GM18505 (cell line): ENCODE measurements at regions not wholly inside any gene's neighbourhood (a gene's known extent, or its start where the extent isn't known, plus 50 kb on each side); places are given as distances from the start of the nearest gene placed in this dataset.
A peak's percentile ranks its signal among the peaks of the same experiment; 100 is the strongest.
"Not testable (repeated sequence)": the region's sequence is repeated elsewhere in the genome, so short reads cannot be mapped to it uniquely, and the experiment has no call there.

Experiments used
- ATAC-seq: cut with Tn5 transposase; IDR thresholded peaks from one replicate; pipeline ENCODE4 v1.9.1; 2021; ENCODE audit not compliant: unreplicated experiment

DNA sequence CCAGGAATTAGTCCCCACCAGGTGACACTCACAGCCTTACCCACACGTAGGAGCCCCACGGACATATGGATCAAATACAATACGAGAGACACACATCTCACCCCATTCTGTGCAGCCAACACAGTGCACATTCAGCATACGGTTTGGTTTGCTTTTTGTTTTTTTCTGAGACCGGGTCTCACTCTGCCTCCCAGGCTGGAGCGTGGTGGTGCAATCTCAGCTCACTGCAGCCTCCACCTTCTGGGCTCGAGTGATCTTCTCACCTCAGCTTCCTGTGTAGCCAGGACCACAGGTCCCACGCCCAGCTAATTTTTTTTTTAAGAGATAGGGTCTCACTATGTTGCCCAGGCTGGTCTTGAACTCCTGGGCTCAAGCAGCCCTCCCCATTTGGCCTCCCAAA is 102.8 kb downstream of the POTEB start:
- not testable (repeated sequence) for ATAC-seq

- ATAC-seq = not testable (repeated sequence)
Observed at GRCh38 chr15:21766524-21766923, 111.0 kb downstream of the POTEB start.

DNA sequence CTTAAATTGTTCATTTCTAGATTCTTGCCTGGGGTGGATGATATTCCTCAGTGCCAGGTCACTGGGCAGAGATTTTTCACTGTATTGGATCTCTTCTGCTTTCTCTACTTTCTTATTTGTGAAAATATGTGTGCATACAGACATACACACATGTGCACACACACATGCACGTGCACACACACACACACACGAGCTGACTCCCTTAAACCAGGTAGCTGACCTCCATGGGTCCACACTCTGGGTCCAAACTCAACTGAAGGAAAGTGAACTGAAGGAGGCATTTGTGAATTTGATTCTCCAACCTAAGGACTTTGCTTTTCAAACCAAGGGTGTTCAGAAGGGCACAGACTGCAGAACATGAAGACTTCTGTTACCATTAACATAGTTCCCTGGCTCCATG is 113.8 kb downstream of the POTEB start:
- ATAC-seq = not testable (repeated sequence)

GRCh38 chr15:21760250-21761023 is 117.1 kb downstream of the POTEB start:
- ATAC-seq = not testable (repeated sequence)

GRCh38 chr15:21759401-21760165 is 118.0 kb downstream of the POTEB start:
- ATAC-seq = not testable (repeated sequence)

DNA sequence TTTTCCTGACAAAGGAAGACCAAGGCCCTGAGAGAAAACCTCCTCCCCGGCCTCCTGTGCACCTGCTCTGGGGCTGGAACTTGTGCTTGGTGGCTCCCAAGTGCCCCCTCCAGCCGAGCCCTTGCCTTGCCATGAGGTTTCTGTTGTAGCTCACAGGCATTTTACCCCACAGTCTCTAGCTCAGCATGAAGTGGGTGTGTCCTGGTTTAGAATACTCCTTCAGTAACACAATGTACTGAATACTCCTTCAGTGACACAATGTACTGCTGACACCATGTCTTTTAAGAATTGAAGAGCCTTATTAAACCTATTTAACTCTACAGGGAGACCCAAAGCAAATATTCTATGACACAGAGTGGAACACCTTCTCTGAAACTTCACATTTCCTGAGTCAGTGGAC is 123.7 kb downstream of the POTEB start:
- ATAC-seq = not testable (repeated sequence)

DNA sequence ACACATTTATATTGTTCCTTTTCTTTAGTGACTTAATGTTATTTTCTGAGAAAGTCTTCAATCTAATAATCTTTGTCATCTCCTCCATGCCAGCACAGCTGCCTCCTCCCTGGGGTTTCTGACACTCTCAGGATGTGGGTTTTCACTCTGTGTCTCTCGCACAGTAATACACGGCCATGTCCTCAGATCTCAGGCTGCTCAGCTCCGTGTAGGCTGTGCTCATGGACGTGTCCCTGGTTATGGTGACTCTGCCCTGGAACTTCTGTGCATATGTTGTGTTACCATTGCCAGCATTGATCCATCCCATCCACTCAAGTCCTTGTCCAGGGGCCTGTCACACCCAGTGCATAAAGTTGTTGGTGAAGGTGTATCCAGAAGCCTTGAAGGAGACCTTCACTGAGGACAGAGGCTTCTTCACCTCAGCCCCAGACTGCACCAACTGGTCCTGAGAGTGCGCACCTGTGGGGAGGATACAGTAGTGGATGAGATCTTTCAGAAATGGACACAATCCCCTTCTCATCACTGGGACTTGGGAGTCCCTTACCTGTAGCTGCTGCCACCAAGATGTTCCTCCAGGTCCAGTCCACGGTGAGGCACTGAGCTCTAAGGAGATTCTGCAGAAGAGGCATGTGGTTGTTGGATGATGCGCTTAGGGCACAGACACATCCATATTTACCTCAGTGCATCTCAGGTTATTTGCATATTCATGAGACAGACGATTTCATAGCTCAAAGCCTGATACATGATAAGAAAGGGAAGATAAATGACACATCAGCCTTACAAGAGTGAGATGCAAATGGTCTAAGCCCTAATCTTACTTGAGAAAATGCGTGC is 125.2 kb downstream of the POTEB start:
- ATAC-seq = not testable (repeated sequence)

- ATAC-seq = not testable (repeated sequence)
Observed at GRCh38 chr15:21749173-21749572, 128.4 kb downstream of the POTEB start.

- ATAC-seq = not testable (repeated sequence)
Observed at GRCh38 chr15:21744245-21744915, 133.2 kb downstream of the POTEB start.

DNA sequence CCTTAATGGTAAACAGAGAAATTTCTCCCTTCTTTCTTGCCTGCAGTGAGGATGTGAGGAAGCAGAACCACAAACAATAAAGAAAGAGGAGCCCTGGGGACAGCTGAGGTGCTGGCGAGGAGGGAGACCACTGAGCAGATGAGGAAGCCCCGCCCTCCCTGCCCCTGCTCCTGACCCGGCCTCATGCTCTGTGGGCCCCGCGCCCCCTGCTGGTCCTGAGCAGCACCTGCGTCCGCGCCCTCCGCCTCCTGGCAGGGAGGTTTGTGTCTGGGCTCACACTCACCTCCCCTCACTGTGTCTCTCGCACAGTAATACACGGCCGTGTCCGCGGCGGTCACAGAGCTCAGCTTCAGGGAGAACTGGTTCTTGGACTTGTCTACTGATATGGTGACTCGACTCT is 135.5 kb downstream of the POTEB start:
- ATAC-seq = peak; percentile 59

- not testable (repeated sequence) for ATAC-seq
Observed at GRCh38 chr15:21738003-21738402, 139.5 kb downstream of the POTEB start.

DNA sequence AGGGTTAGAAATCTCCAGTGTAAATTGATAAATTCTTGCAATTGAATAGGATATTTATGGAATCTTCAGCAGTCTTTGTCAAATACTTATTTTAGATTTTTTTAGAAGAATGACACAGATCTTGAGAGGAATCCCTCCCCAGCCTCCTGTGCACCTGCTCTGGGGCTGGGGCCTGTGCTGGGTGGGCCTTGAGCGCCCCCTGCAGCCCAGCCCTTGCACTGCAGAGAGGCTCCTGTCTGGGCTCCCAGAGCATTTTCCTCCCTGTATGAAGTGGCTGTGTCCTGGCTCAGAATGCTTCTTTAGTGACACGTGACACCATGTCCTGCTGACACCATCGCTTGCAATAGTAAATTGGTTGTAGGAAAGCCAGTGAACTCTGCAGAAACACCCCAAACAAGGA is 141.1 kb downstream of the POTEB start:
- not testable (repeated sequence) for ATAC-seq

GRCh38 chr15:21735837-21736236 is 141.7 kb downstream of the POTEB start:
- not testable (repeated sequence) for ATAC-seq

DNA sequence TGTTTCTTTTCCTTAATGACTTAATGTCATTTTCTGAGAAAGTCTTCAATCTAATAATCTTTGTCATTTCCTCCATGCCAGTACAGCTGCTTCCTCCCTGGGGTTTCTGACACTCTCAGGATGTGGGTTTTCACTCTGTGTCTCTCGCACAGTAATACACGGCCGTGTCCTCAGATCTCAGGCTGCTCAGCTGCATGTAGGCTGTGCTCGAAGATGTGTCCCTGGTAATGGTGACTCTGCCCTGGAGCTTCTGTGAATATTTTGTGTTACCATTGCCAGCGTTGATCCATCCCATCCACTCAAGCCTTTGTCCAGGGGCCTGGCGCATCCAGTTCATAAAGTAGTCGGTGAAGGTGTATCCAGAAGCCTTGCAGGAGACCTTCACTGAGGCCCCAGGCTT is 142.2 kb downstream of the POTEB start:
- not testable (repeated sequence) for ATAC-seq

DNA sequence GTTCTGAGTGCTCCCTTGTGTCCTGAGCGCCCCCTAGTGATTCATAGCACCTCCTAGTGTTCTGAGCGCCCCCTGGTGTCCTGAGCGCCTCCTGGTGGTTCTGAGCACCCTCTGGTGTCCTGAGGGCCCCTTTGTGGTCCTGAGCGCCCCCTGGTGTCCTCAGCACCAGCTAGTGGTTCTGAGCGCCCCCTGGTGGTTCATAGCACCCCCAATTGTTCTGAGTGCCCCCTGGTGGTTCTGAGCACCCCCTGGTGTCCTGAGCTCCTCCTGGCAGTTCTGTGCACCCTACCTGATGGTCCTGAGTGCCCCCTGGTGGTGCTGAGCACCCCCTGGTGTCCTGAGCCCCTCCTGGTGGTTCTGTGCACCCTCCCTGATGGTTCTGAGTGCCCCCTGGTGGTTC is 146.0 kb downstream of the POTEB start:
- peak; percentile 46 for ATAC-seq

GRCh38 chr15:21730427-21731405 is 146.8 kb downstream of the POTEB start:
- ATAC-seq = peak; percentile 76

DNA sequence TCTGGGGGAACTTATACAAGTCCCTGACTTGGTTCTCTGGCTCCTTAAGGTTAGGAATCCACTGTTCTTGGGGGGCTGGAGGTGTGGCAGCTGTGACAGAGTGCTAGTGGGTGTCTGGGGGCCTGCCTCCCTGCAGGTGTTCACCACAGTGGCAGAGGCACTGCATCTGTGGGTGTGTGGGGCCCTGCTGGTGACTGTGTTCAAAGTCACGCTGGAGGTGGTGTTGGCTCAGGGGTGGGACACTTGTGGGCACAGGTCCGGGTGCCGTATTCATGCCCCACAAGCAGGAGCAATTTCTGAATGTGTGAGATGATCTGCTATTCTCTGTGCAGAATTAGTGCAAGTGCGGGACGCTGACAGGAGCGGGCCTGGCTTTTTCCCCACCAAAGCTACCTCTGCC is 152.5 kb downstream of the POTEB start:
- ATAC-seq = not testable (repeated sequence)

- ATAC-seq = not testable (repeated sequence)
Observed at GRCh38 chr15:21721115-21721514, 156.4 kb downstream of the POTEB start.

DNA sequence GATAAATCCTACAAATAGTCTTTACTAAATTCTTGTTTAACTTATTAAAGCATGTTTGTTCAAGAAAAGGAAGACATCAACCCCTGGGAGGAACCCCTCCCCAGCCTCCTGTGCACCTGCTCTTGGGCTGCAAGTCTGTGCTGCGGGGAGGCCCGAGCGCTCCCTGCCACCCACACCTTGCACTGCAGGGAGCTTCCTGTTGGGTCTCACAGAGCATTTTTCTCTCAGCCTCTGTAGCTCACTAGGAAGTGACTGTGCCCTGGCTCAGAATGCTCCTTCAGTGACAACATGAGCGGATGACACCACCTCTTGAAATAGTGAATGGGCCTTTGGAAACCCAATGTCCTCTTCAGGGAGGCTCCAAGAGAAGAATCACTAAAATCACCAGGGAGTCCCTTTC is 158.8 kb downstream of the POTEB start:
- ATAC-seq = peak; percentile 78
